ENCODE measurements at regions not wholly inside any gene's neighbourhood (a gene's known extent, or its start where the extent isn't known, plus 50 kb on each side); places are given as distances from the start of the nearest gene placed in this dataset.

GRCh38 chr2:83823229-83823628, 635.9 kb downstream of the SUCLG1 start:
- TF ChIP-seq EZH2phosphoT487 (IDR thresholded peaks at IDR 0.05; ENCODE audit: insufficient read depth, low read depth): no peak
- TF ChIP-seq EZH2 (IDR thresholded peaks at IDR 0.05; ENCODE audit: insufficient read depth, poor library complexity, severe bottlenecking): no peak

All from GM23248 (cell line).